ENCODE measurements at regions not wholly inside any gene's neighbourhood (a gene's known extent, or its start where the extent isn't known, plus 50 kb on each side); places are given as distances from the start of the nearest gene placed in this dataset.

DNA sequence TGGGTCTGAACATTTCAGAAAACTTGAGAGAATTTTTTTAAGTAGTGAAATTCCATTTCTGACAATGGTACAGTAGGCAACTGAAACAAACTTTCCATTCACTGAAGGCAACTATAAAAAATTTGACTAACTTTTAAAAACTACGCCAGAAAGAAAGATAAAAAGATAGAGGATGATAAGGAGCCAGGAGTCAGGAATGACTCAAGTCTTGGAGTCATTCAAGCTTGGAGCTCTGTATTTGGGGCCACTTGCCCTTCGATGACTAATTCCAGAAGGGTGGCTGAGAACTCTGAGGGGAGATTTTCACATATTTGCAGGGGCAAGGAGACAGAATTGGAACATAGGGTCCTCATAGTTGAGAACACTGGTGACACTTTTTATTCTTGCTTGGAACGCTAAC lies 1083.2 kb upstream of the CNTN5 start:
- DNase-seq (no peak), ATAC-seq (replicated peaks) (no peak)
- Mint-ChIP-seq H3K27me3 (no peaks in the 10 kb centered on the region), H3K36me3 (no peaks in the 10 kb centered on the region), H3K4me1 (no peaks in the 10 kb centered on the region), H3K4me3 (no peak overlapping the region), H3K9me3 (peaks cover 0 to 1% of the 10 kb centered on the region in 2 donors), H3K27ac (no peak overlapping the region)

DNA sequence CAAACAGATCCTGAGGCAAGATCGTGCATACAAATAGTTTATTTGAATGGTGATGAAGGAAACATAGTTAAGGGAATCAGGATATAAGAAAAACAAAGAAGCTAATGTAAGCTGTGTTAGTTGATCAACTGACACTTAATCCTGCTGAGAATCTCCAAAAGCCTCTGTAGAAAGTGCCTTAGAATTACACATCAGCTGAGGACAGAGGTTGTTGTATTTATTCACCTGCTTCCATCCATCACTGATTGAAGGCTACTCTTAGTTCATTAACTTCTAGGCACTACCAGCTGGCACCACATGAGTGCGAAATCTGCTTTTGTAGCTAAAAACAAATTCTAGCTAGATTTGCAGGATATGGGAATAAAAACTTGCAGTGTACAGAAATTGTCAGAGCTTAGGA lies 1082.0 kb upstream of the CNTN5 start:
- H3K27me3 Mint-ChIP-seq: no peaks in the 10 kb centered on the region
- H3K36me3 Mint-ChIP-seq: no peaks in the 10 kb centered on the region
- H3K9me3 Mint-ChIP-seq: peaks cover 0 to 1% of the 10 kb centered on the region in 2 donors

DNA sequence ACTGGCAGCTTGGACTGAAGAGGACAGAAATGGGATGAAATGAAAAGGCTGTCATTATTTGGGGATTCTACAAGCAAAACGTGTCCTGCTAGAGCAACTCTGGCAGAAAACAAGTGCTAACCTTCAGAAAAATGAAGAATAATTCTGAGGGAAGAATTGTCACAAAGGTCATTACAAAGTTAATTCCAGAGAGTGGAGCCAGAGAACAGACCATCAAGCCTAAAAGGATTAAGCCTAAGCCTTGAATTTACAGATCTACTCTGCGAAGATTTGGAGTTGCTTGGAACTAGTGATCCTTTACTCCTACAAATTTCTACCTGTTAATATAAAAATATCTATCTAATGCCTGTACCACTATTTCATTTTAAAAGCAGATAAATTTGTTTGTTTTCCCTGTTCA lies 1077.3 kb upstream of the CNTN5 start:
- Mint-ChIP-seq H3K4me1 (no peaks in the 10 kb centered on the region), H3K27me3 (no peaks in the 10 kb centered on the region), H3K9me3 (peaks cover under 1 to 1% of the 10 kb centered on the region in 2 donors), H3K4me3 (no peak overlapping the region), H3K27ac (no peak overlapping the region), H3K36me3 (no peaks in the 10 kb centered on the region)
- ATAC-seq (replicated peaks) (no peak), DNase-seq (no peak)

More for the DNA sequence above, 1082.0 kb upstream of the CNTN5 start:
- Mint-ChIP-seq H3K4me1 (no peaks in the 10 kb centered on the region), H3K4me3 (no peak overlapping the region), H3K27ac (no peak overlapping the region)
- ATAC-seq (replicated peaks) (no peak), DNase-seq (no peak)

DNA sequence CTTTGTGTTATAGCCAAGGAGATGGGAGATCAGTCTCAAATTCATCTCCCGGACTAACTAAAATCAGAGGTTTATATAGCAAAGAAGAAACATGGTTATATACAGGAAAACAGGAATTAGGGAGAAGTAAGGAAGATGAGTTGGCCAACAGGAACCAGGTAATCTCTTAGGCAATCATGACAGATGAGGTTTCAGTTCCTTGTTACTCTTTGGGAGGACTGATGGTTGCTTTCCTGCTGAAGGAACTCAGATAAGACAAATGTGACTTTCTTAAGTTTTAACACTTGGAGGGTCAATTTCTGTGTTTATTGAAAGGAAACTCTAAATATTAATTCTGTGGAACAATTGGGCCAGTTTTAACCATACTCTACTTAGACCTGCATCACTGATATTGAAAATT lies 1072.0 kb upstream of the CNTN5 start:
- Mint-ChIP-seq H3K27ac (no peak overlapping the region), H3K27me3 (no peaks in the 10 kb centered on the region), H3K4me1 (no peaks in the 10 kb centered on the region), H3K36me3 (no peaks in the 10 kb centered on the region), H3K9me3 (peaks cover 9 to 10% of the 10 kb centered on the region in 2 donors), H3K4me3 (no peak overlapping the region)
- DNase-seq (no peak), ATAC-seq (replicated peaks) (no peak)

DNA sequence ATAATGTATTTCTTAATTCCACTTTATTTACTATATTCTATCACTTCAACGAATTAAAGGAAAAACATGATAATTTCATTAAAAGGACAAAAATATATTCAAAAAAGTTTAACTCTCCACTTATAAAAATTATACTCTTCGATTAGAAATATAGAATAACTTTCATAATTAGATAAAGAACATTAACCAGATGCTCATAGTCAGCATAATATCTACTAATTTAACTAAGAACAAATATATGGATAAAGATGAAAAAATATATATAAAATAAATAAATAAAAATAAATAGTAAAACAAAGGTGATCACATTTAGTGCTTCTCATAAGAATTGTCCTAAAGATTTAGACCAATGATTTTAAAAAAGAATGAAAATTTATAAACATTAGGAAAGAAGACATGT lies 1065.2 kb upstream of the CNTN5 start:
- ATAC-seq (replicated peaks): no peak
- no peak for DNase-seq
- Mint-ChIP-seq H3K4me1 (no peaks in the 10 kb centered on the region), H3K27me3 (no peaks in the 10 kb centered on the region), H3K4me3 (no peak overlapping the region), H3K9me3 (peaks cover 0 to 7% of the 10 kb centered on the region in 2 donors), H3K36me3 (no peaks in the 10 kb centered on the region), H3K27ac (no peak overlapping the region)

DNA sequence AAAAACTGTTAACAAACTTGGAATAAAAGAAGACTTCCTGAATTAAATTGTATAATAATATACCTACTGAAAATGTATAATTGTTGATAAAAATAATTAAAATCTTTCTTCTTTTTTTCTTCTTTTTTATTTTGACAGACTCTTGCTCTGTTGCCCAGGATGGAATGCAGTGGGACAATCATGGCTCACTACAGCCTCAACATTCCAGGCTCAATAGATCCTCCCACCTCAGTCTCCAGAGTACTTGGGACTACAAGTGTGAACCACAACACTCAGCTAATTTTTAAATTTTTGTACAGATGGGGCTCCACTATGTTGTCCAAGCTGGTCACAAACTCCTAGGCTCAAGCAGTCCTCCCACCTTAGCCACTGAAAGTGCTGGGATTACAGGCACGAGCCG lies 1063.8 kb upstream of the CNTN5 start:
- no peak overlapping the region for H3K4me3 Mint-ChIP-seq
- no peaks in the 10 kb centered on the region for H3K27me3 Mint-ChIP-seq
- H3K9me3 Mint-ChIP-seq: peaks cover 0 to 1% of the 10 kb centered on the region in 2 donors
- H3K27ac Mint-ChIP-seq: no peak overlapping the region
- no peaks in the 10 kb centered on the region for H3K36me3 Mint-ChIP-seq
- DNase-seq: no peak
- H3K4me1 Mint-ChIP-seq: no peaks in the 10 kb centered on the region
- no peak for ATAC-seq (replicated peaks)

DNA sequence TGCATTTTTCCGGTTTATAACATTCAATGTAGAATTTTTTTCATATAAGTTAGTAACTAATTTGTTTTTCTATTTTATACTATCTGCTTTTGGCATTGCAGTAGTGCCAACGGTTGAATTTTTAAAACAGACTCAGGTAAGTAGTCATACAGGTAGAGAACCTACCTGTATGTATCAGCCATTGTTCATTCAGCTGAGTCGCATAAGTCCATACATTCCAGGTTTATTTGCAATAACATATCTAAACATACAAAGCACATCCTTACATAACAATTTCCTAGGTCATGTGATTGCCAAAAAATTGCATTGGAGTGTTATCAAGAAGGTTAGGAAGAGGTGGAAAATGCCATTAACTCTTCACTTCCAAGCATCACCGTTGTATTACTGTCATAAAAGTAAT lies 1059.3 kb upstream of the CNTN5 start:
- DNase-seq: no peak
- H3K9me3 Mint-ChIP-seq: peaks cover 1 to 3% of the 10 kb centered on the region in 2 donors
- no peak overlapping the region for H3K27ac Mint-ChIP-seq
- ATAC-seq (replicated peaks): no peak
- no peak overlapping the region for H3K4me3 Mint-ChIP-seq
- no peaks in the 10 kb centered on the region for H3K27me3 Mint-ChIP-seq
- H3K36me3 Mint-ChIP-seq: no peaks in the 10 kb centered on the region
- no peaks in the 10 kb centered on the region for H3K4me1 Mint-ChIP-seq

DNA sequence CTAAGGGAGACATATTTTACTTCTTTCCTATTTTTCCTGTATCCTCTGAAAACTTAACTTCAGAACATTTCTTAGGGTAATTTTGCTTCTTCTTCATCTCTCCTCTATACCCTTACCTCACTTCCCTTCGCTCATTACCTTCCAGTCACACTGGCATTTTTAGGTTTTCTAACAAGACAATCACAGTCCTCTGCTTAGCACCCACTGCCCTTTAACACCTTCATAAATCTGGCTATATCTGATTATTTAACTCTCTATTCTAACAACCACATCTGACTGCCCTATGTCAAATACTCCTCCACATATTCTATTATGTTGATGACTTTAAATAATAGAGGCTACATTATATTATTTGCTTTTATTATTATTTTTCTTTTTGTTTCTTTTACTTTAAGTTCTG lies 1058.0 kb upstream of the CNTN5 start:
- Mint-ChIP-seq H3K9me3 (peaks cover 1 to 3% of the 10 kb centered on the region in 2 donors), H3K4me3 (no peak overlapping the region), H3K27ac (no peak overlapping the region), H3K4me1 (no peaks in the 10 kb centered on the region), H3K27me3 (no peaks in the 10 kb centered on the region), H3K36me3 (no peaks in the 10 kb centered on the region)
- DNase-seq (no peak), ATAC-seq (replicated peaks) (no peak)

DNA sequence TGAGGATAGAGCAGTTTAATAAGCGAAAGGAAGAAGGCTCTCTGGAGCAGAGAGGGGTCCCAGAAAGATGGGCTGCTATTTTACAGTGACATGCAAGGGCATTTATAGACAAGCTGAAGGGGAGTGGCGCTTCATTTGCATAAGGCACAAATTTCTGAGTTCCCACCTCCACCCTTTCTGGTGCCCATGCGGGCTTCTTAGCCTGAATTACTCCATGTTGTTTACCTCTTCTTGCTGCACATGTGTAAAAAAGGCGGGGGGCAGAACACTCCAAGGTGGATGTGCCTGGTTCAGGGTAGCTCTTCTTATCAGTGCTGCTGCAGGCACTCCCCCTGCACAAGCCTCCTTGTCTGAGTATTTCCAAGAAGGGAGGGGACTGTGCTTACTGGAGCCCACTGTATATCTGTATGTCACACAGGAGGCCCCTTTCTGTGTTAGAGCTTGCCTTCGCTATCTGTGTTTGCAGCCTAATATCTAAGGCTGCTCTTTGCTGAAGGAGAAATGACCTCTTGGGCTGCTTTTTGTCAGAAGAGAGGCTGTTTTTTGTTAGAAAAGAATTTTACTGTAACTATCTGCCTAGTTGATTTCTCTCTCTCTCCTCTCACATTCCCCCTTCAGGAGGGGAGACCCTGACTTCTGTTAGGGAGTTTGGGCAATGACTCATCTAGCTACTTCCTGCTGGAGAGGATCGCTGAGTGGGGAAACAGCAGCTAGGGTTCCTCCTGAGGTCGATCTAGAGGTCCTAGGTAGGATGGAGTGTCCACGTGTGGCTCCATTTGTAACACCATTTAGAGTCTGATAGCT lies 1057.0 kb upstream of the CNTN5 start:
- Mint-ChIP-seq H3K4me3 (no peak overlapping the region), H3K36me3 (no peaks in the 10 kb centered on the region), H3K9me3 (peaks cover 1 to 3% of the 10 kb centered on the region in 2 donors), H3K27me3 (no peaks in the 10 kb centered on the region), H3K4me1 (no peaks in the 10 kb centered on the region), H3K27ac (no peak overlapping the region)
- DNase-seq (no peak), ATAC-seq (replicated peaks) (no peak)

DNA sequence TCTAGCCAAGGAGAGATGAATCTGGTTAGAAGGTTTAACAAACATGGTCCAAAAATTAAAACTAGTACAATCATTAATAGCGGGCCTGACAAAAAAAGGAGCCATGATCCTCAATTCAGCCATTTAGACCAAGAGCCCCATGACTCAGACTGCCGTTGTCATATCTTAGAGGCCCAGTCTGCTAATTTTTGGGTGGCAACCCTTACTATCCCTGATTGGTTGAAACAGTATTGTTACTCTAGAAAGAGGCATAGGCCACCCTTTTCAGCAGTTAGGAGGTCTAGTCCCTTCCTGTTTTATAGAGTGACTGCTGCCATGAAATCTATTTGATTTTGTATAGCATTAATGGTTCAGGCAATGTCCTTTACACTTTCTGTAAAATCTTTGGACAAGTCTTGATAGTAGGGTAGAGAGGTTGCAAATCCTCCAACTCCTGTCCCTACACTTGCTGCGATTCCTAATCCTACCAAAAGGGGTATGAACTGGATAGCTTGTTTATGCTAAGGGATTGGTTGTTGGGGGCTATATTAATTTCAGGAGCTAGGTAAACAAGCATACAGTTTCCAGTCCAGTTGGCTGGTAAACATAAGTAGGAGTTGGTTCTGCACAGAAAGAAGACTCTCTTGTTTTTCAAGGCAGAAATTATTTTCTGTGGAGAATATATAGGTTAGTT lies 1056.3 kb upstream of the CNTN5 start:
- Mint-ChIP-seq H3K4me1 (no peaks in the 10 kb centered on the region), H3K36me3 (no peaks in the 10 kb centered on the region), H3K9me3 (peaks cover 0 to 3% of the 10 kb centered on the region in 2 donors), H3K27ac (no peak overlapping the region), H3K4me3 (no peak overlapping the region), H3K27me3 (no peaks in the 10 kb centered on the region)
- ATAC-seq (replicated peaks) (no peak), DNase-seq (no peak)

DNA sequence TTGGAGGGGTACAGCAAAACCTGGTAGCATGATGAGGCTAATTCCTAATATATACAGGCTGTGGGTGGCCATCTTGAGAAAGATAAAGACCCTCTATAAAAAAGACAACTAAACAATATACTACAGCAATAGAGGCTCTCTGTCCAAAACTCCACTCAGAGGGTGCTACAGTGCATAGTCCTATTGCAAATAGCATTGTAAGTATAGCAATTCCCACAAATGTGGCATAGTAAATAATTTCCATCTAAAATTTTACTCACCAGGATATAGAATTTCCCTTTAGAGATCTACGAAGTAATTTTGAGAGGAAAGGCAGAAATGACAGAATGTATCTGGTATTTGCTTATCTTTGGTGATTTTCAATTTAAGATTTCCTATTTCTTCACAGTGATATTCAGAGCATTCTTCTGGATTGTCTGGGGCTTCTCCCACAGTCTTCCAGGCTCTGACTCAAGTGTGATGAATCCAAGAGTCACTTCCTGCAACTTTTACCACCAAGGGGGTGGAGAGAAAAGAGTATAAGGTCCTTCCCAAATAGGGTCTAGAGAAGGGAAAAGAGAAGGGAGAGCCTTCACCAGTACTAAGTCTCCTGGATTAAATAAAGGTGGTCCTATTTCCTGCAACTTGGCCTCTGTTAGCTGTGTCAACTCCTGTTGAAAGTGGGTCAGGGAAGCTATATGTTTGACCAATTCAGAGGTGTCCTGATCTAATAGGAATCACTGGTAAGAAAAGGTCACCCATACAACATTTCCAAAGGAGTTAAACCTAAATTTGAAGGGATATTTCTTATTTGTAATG lies 1054.7 kb upstream of the CNTN5 start:
- no peaks in the 10 kb centered on the region for H3K4me1 Mint-ChIP-seq
- peaks cover 2 to 3% of the 10 kb centered on the region in 2 donors for H3K9me3 Mint-ChIP-seq
- DNase-seq: no peak
- no peak overlapping the region for H3K27ac Mint-ChIP-seq
- H3K27me3 Mint-ChIP-seq: no peaks in the 10 kb centered on the region
- H3K4me3 Mint-ChIP-seq: no peak overlapping the region
- no peaks in the 10 kb centered on the region for H3K36me3 Mint-ChIP-seq
- ATAC-seq (replicated peaks): no peak

DNA sequence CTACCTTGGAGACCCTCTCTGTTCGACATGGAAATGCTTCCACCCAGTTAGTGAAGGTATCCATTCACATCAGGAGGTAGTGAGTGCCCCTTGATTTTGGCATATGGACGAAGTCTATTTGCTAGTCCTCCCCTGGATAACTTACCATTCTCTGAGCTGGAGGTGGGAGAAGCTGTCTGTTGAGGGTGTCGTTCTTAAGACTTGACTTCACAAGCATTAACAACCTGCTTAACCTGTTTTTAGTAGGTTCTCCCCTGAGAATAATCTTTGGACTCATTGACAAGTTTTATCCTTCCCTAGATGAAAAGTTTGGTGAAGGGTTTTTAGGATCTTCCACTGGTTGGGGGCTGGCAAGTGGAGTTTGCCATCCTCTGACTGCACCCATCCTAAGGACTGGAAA lies 1053.8 kb upstream of the CNTN5 start:
- Mint-ChIP-seq H3K36me3 (no peaks in the 10 kb centered on the region), H3K4me3 (no peak overlapping the region), H3K27ac (no peak overlapping the region), H3K27me3 (no peaks in the 10 kb centered on the region), H3K9me3 (peaks cover 3% of the 10 kb centered on the region in 2 donors), H3K4me1 (no peaks in the 10 kb centered on the region)
- DNase-seq: no peak
- no peak for ATAC-seq (replicated peaks)

DNA sequence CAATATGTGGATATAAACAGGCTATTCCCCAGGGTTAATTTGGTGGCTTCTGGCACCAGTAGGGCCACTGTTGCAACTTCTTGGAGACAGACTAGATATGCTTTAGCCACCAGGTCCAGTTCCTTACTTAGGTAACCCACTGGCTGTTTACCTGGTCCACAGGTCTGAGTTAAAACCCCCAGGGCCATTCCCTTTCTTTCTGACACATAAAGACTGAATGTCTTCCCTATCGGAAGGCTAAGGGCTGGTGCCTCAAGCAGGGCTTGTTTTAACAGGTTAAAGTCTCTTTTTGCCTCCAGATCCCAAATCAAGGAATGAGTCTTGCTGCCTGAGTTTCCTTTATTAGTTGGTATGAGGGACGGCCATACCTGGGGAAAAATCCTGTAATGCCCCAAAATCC lies 1052.7 kb upstream of the CNTN5 start:
- Mint-ChIP-seq H3K4me3 (no peak overlapping the region), H3K4me1 (no peaks in the 10 kb centered on the region), H3K27ac (no peak overlapping the region), H3K36me3 (no peaks in the 10 kb centered on the region), H3K9me3 (peaks cover 3% of the 10 kb centered on the region in 2 donors), H3K27me3 (no peaks in the 10 kb centered on the region)
- ATAC-seq (replicated peaks) (no peak), DNase-seq (no peak)

DNA sequence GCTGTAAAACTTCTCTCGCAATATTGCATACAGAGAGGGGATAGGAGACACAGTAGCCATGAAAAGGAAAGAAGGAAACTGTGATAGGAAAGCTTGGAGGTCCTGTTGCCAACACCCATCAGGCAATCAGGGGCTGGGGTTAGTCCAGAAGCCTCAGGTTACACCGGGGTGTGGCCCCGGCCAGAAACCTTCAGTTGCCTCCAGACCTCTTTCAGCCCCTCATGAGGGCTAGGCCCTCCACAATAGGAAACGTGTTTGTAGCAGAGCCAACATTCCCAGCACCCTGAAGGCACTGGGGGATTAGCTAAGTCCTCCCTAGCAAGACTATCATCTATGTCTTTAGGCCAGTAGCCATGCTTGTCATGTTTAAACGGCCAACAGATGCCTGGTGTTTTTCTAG lies 1048.0 kb upstream of the CNTN5 start:
- ATAC-seq (replicated peaks) (no peak), DNase-seq (no peak)
- H3K4me1 Mint-ChIP-seq: no peaks in the 10 kb centered on the region
- H3K4me3 Mint-ChIP-seq: no peak overlapping the region
- peaks cover 0 to 6% of the 10 kb centered on the region in 2 donors for H3K9me3 Mint-ChIP-seq
- no peaks in the 10 kb centered on the region for H3K36me3 Mint-ChIP-seq
- no peak overlapping the region for H3K27ac Mint-ChIP-seq
- H3K27me3 Mint-ChIP-seq: no peaks in the 10 kb centered on the region
